SK-N-MC (cell line): ENCODE measurements at regions not wholly inside any gene's neighbourhood (a gene's known extent, or its start where the extent isn't known, plus 50 kb on each side); places are given as distances from the start of the nearest gene placed in this dataset.

Experiments
- DNase-seq: peaks from one replicate; pipeline ENCODE4 v3.0.0-alpha.2; 2011; ENCODE audit warnings: low read depth, low spot score
- H3K27ac ChIP-seq: fragments of 200-600 bp; sonication (generic); 2 replicates; pipeline ENCODE4 v1.5.1; 2016; ENCODE audit warnings: mixed run types
- H3K36me3 ChIP-seq: fragments of 200-600 bp; sonication (generic); 2 replicates; pipeline ENCODE4 v1.6.1; 2017; ENCODE audit warnings: antibody characterized with exemption, low read length, mixed read lengths; ENCODE audit not compliant: insufficient read depth
- H3K4me3 ChIP-seq: fragments of 200-600 bp; sonication (generic); 2 replicates; pipeline ENCODE4 v1.5.1; 2016
- H3K9ac ChIP-seq: fragments of 200-600 bp; sonication (generic); 2 replicates; pipeline ENCODE4 v1.8.0; 2017; ENCODE audit warnings: mixed run types, mixed read lengths; ENCODE audit not compliant: insufficient read length
- H3K9me3 ChIP-seq: fragments of 200-600 bp; sonication (generic); 2 replicates; pipeline ENCODE4 v1.6.1; 2017; ENCODE audit warnings: low read depth, mild to moderate bottlenecking, antibody characterized with exemption, low read length, moderate library complexity, mixed read lengths
- EZH2 ChIP-seq: fragments of 200-600 bp; sonication (generic); IDR thresholded peaks from one replicate; pipeline ENCODE4 v1.6.1; 2017; ENCODE audit warnings: antibody characterized with exemption
- FOXP2 ChIP-seq: optimal IDR thresholded peaks from 2 replicates; pipeline ENCODE3; 2011; ENCODE audit warnings: mild to moderate bottlenecking, moderate library complexity; ENCODE audit not compliant: insufficient read depth; ENCODE audit errors: extremely low read length, control extremely low read depth
- POLR2AphosphoS5 ChIP-seq: IDR thresholded peaks from 2 replicates; pipeline ENCODE4 v1.6.1; 2012; ENCODE audit warnings: mild to moderate bottlenecking, low read depth, low read length, borderline replicate concordance

- TF ChIP-seq EZH2 (no peak), POLR2AphosphoS5 (no peak), FOXP2 (no peak)
- no peak overlapping the region for H3K27ac ChIP-seq
- H3K9me3 ChIP-seq = no peaks in the 10 kb centered on the region
- no peak for DNase-seq
- H3K9ac ChIP-seq = no peak overlapping the region
- H3K36me3 ChIP-seq = no peaks in the 10 kb centered on the region
- H3K4me3 ChIP-seq = no peak overlapping the region
Measured at GRCh38 chr6:90440586-90441283, 144.1 kb upstream of the BACH2 start.

GRCh38 chr6:90439586-90439985 is 142.9 kb upstream of the BACH2 start:
- no peak overlapping the region for H3K9ac ChIP-seq
- no peak overlapping the region for H3K27ac ChIP-seq
- TF ChIP-seq POLR2AphosphoS5 (no peak), EZH2 (no peak), FOXP2 (no peak)
- H3K4me3 ChIP-seq = no peak overlapping the region
- H3K9me3 ChIP-seq = no peaks in the 10 kb centered on the region
- H3K36me3 ChIP-seq = no peaks in the 10 kb centered on the region
- DNase-seq = no peak

- H3K9me3 ChIP-seq = no peaks in the 10 kb centered on the region
- no peak overlapping the region for H3K27ac ChIP-seq
- no peak overlapping the region for H3K4me3 ChIP-seq
- no peaks in the 10 kb centered on the region for H3K36me3 ChIP-seq
- H3K9ac ChIP-seq = no peak overlapping the region
- no peak for DNase-seq
- TF ChIP-seq FOXP2 (no peak), EZH2 (no peak), POLR2AphosphoS5 (no peak)
Measured at GRCh38 chr6:90436403-90436802, 139.8 kb upstream of the BACH2 start.

- TF ChIP-seq EZH2 = no peak
- H3K9me3 ChIP-seq = no peaks in the 10 kb centered on the region
- no peak overlapping the region for H3K4me3 ChIP-seq
- no peak overlapping the region for H3K27ac ChIP-seq
- no peaks in the 10 kb centered on the region for H3K36me3 ChIP-seq
- no peak for DNase-seq
- no peak overlapping the region for H3K9ac ChIP-seq
Measured at GRCh38 chr6:90435207-90435899, 138.7 kb upstream of the BACH2 start.

- no peaks in the 10 kb centered on the region for H3K36me3 ChIP-seq
- TF ChIP-seq POLR2AphosphoS5 (no peak), FOXP2 (no peak), EZH2 (no peak)
- no peak overlapping the region for H3K4me3 ChIP-seq
- no peak for DNase-seq
- H3K9ac ChIP-seq = no peak overlapping the region
- H3K9me3 ChIP-seq = no peaks in the 10 kb centered on the region
- no peak overlapping the region for H3K27ac ChIP-seq
Measured at GRCh38 chr6:90434094-90434493, 137.5 kb upstream of the BACH2 start.

GRCh38 chr6:90432937-90433336 is 136.3 kb upstream of the BACH2 start:
- TF ChIP-seq POLR2AphosphoS5 (no peak), EZH2 (no peak), FOXP2 (no peak)
- Histone ChIP-seq H3K9me3 (no peaks in the 10 kb centered on the region), H3K9ac (no peak overlapping the region), H3K36me3 (no peaks in the 10 kb centered on the region), H3K4me3 (no peak overlapping the region), H3K27ac (no peak overlapping the region)
- no peak for DNase-seq

GRCh38 chr6:90432041-90432775 is 135.6 kb upstream of the BACH2 start:
- H3K4me3 ChIP-seq = no peak overlapping the region
- H3K9ac ChIP-seq = no peak overlapping the region
- no peak for DNase-seq
- H3K36me3 ChIP-seq = no peaks in the 10 kb centered on the region
- TF ChIP-seq EZH2 (no peak), POLR2AphosphoS5 (no peak), FOXP2 (no peak)
- H3K9me3 ChIP-seq = no peaks in the 10 kb centered on the region
- H3K27ac ChIP-seq = no peak overlapping the region

GRCh38 chr6:90431576-90431975 is 134.9 kb upstream of the BACH2 start:
- H3K9ac ChIP-seq = no peak overlapping the region
- H3K36me3 ChIP-seq = no peaks in the 10 kb centered on the region
- no peak for DNase-seq
- TF ChIP-seq FOXP2 = no peak
- TF ChIP-seq POLR2AphosphoS5 = no peak
- TF ChIP-seq EZH2 = no peak
- H3K27ac ChIP-seq = no peak overlapping the region
- H3K9me3 ChIP-seq = no peaks in the 10 kb centered on the region
- H3K4me3 ChIP-seq = no peak overlapping the region

- H3K9ac ChIP-seq = no peak overlapping the region
- DNase-seq = no peak
- H3K9me3 ChIP-seq = no peaks in the 10 kb centered on the region
- no peak overlapping the region for H3K4me3 ChIP-seq
- TF ChIP-seq EZH2 (no peak), POLR2AphosphoS5 (no peak), FOXP2 (no peak)
- no peak overlapping the region for H3K27ac ChIP-seq
- no peaks in the 10 kb centered on the region for H3K36me3 ChIP-seq
Measured at GRCh38 chr6:90429713-90430112, 133.1 kb upstream of the BACH2 start.
